ENCODE measurements at regions not wholly inside any gene's neighbourhood (a gene's known extent, or its start where the extent isn't known, plus 50 kb on each side); places are given as distances from the start of the nearest gene placed in this dataset.

DNA sequence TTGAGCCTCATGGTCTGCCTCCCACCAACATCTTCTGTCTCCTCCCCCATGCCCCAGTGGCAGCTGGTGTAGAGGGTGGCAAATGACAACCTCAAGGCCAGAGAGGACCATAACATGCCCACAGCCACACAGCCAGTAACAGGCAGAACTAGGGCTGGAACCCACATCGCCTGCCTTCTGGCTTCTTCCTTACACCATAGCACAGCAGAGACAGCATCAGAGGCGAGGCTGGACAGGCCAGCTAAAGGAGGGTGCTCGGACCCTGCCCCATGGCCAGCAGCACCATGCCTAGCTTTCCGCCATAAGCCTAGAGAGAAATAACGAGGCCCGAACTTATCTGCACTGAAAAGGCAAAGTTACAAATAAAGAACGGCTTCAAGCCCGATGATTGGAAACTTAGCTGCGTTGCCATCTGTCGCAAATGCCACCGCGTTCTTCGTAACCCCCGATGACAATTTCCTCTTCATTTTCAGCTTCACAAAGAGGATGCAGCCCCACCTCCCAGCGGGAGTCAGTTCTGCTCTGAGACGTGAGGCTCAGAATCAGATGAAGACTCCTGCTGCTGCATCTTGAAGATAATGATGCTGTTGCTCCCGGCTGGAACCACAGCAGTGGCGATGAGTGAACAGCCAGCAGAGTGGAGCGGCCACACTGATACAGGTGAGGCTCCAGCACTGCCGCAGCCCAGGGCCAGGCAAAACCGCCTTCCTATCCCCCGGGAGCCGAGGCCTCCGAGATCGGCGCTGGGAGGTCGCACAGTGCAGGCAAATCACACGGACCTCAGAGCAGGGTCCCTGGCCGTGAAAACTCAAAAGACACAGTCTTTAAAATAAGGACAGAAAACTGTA is 73.8 kb upstream of the RTL6 start:
- TF ChIP-seq POLR2AphosphoS5 (IDR thresholded peaks at IDR 0.05; ENCODE audit: insufficient read depth, low read depth, low read length), result no peak
- TF ChIP-seq, protein P1, sequence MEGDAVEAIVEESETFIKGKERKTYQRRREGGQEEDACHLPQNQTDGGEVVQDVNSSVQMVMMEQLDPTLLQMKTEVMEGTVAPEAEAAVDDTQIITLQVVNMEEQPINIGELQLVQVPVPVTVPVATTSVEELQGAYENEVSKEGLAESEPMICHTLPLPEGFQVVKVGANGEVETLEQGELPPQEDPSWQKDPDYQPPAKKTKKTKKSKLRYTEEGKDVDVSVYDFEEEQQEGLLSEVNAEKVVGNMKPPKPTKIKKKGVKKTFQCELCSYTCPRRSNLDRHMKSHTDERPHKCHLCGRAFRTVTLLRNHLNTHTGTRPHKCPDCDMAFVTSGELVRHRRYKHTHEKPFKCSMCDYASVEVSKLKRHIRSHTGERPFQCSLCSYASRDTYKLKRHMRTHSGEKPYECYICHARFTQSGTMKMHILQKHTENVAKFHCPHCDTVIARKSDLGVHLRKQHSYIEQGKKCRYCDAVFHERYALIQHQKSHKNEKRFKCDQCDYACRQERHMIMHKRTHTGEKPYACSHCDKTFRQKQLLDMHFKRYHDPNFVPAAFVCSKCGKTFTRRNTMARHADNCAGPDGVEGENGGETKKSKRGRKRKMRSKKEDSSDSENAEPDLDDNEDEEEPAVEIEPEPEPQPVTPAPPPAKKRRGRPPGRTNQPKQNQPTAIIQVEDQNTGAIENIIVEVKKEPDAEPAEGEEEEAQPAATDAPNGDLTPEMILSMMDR (IDR thresholded peaks at IDR 0.05; ENCODE audit: extremely low read depth in 1 of 2, insufficient read depth in 1 of 2, low read depth in 1 of 2, low read length in 2 of 2), result no peak
- no peak for TF ChIP-seq EZH2 (IDR thresholded peaks at IDR 0.05; ENCODE audit: borderline replicate concordance, low read depth, low read length, severe bottlenecking)
- no peak for TF ChIP-seq POLR2A (IDR thresholded peaks at IDR 0.05; ENCODE audit: low read depth, low read length)
- no peak for TF ChIP-seq FOS (IDR thresholded peaks at IDR 0.05; ENCODE audit: borderline replicate concordance, insufficient read depth, low read length)
- TF ChIP-seq MAX (IDR thresholded peaks at IDR 0.05; ENCODE audit: insufficient read depth, insufficient read length), result no peak
- TF ChIP-seq GATA2 (IDR thresholded peaks at IDR 0.05; ENCODE audit: insufficient read depth, insufficient read length, low read depth, low read length), result no peak

All from endothelial cell of umbilical vein (primary cell).